Activated CD4-positive, alpha-beta T cell treated with anti-CD3 and anti-CD28 coated beads for 36 hours (primary cell): ENCODE measurements at regions not wholly inside any gene's neighbourhood (a gene's known extent, or its start where the extent isn't known, plus 50 kb on each side); places are given as distances from the start of the nearest gene placed in this dataset.

Source experiments
- ATAC-seq: fragments of 200-7000 bp; cut with Tn5 transposase; one replicate; pipeline ENCODE4 v1.10.0; 2021; ENCODE audit warnings: mild to moderate bottlenecking, moderate library complexity
- CTCF ChIA-PET: fragments of 350-600 bp; sonication (Branson Sonifier 250); formaldehyde crosslinking; loops from one replicate; lab custom pipeline; 2021; ENCODE audit warnings: antibody characterized with exemption; lab: Charles Lee
- POLR2A ChIA-PET: fragments of 350-600 bp; sonication (Branson Sonifier 250); formaldehyde crosslinking; loops from one replicate; lab custom pipeline; 2021; ENCODE audit warnings: antibody characterized with exemption, inconsistent platforms; lab: Charles Lee
- DNase-seq: peaks from one replicate; pipeline ENCODE4 v3.0.0-alpha.2; 2020
- H3K27ac Mint-ChIP-seq: one replicate; pipeline ENCODE4 v1.8.0; 2021; ENCODE audit warnings: mixed read lengths
- H3K27me3 Mint-ChIP-seq: one replicate; pipeline ENCODE4 v1.8.0; 2021; ENCODE audit warnings: mixed read lengths
- H3K36me3 Mint-ChIP-seq: one replicate; pipeline ENCODE4 v1.8.0; 2021; ENCODE audit warnings: low read depth, mixed read lengths
- H3K4me1 Mint-ChIP-seq: one replicate; pipeline ENCODE4 v1.8.0; 2021; ENCODE audit warnings: mixed read lengths
- H3K4me3 Mint-ChIP-seq: one replicate; pipeline ENCODE4 v1.8.0; 2021; ENCODE audit warnings: mild to moderate bottlenecking, moderate library complexity, mixed read lengths
- H3K9me3 Mint-ChIP-seq: one replicate; pipeline ENCODE4 v1.8.0; 2021; ENCODE audit warnings: low read depth, mixed read lengths
- intact Hi-C, 2 experiments: fragments of 100-400 bp; cut with DNase I in 1 of 2; cut with micrococcal nuclease in 1 of 2; formaldehyde crosslinking; loops; one replicate each; pipeline versions ENCODE4 v1.14.2 to v1.15.1; 2022 to 2024; cut with DNase I, micrococcal nuclease

DNA sequence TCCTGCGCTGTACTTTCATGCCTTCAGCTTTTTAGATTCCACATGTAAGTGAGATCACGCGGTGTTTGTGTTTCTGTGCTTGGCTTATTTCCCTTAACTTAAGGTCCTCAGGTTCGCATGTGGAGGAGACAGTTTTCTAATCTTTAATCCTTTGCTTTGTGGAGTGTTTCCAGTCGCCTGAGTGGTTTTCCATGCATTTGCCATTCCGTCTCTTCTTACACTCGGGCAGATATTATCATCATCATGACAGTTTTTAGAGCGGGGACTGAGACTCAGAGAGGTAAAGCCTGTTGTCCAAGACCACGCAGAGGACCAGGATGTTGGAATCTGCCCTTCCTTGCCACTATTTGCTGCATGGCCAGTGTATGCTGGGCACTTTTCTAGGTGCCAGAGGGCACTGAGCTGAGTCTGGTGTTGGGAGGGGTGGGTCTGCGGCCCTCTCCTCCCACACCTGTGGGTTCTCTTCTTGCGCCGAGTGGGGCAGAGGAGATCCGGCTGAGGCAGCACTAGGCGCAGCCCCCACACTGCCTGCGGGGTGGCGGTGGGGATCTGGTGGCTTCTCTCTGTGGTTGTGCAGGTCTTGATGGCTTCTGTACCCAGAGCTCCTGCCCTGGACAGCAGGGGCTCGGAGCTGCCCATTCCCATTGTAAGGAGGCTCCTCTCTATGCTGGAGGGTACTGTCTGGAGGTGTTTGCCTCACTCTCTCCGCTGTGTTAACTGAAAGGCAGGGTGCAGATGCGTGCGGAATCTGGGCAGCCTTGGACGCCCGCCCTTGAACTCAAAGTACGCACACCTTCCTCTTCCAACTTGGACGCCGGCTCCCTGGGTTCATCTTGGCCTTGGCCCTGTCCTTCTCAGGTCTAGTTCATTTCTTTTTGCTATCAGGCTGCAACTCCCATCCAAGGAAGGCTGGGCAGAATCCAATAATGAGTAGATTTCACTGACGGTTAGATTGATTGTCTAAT, 156.0 kb upstream of the RGMA start:
- ATAC-seq: no peak
- CTCF ChIA-PET: no interaction called here
- no peak overlapping the region for H3K27ac Mint-ChIP-seq
- intact Hi-C loops: no loop called here
- H3K9me3 Mint-ChIP-seq: no peaks in the 10 kb centered on the region
- no peak overlapping the region for H3K4me3 Mint-ChIP-seq
- no peaks in the 10 kb centered on the region for H3K36me3 Mint-ChIP-seq
- H3K27me3 Mint-ChIP-seq: peaks cover 5% of the 10 kb centered on the region
- POLR2A ChIA-PET: no interaction called here
- no peak for DNase-seq
- H3K4me1 Mint-ChIP-seq: peaks cover 5% of the 10 kb centered on the region

DNA sequence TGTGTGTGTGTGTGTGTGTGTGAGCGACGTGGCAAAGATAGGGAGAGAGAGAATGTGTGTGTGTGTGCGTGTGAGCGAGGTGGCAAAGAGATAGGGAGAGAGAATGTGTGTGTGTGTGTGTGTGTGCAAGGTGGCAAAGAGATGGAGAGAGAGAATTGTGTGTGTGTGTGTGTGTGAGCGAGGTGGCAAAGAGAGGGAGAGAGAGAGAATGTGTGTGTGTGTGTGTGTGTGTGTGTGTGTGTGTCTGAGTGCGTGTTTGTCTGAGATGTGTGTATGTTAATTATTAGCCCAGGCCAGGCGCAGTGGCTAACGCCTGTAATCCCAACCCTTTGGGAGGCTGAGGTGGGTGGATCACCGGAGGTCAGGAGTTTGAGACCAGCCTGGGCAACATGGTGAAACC, 154.6 kb upstream of the RGMA start:
- intact Hi-C loops: no loop called here
- Mint-ChIP-seq H3K36me3 (no peaks in the 10 kb centered on the region), H3K27ac (no peak overlapping the region), H3K9me3 (no peaks in the 10 kb centered on the region), H3K27me3 (peaks cover 5% of the 10 kb centered on the region), H3K4me3 (no peak overlapping the region), H3K4me1 (peaks cover 5% of the 10 kb centered on the region)
- ATAC-seq (no peak), DNase-seq (no peak)
- ChIA-PET CTCF (no interaction called here), POLR2A (no interaction called here)

DNA sequence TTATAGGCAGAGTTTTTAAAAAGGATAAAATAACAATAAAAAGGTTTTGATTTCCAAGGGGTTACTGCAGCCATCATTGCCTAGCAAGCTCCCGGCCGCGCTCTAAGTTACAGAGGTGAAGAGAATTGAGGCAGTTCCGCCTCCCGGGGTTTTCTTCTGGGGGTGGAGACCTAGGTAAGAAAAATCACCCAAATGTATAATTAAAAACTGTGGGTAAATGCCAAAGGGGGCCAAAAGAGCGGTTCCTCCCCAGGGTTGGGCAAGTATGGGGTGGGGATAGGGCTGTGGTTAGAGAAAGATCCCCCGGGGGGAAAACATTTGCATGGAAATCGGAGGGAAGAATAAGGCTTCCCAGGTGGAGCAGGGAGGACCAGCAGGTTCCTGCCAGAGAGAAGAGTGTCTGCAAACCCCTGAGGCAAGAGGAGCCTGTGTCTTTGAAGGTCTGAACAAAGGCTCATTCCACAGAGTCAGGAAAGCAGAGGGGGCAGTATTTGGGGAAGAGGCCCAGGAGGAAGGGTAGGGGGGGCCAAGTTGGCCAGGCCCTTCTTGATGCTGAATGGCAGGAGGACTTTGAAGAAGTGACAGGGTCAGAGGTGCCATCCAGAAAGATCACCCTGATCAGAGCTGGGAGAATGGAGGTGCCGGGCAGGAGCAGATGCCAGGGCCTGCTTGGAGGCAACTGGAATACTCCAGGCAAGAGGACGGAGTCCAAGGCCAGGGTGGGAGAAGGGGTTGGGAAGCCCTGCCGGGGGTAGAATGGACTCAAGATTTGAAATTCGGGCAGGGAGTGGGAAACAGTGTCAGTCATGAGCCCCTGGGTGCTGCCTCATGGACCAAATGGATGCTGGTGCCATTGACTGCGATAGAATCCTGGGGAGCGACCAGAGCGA, 152.9 kb upstream of the RGMA start:
- Mint-ChIP-seq H3K4me3 (no peak overlapping the region), H3K27ac (no peak overlapping the region), H3K4me1 (peaks cover under 1% of the 10 kb centered on the region), H3K27me3 (peaks cover under 1% of the 10 kb centered on the region), H3K36me3 (no peaks in the 10 kb centered on the region), H3K9me3 (no peaks in the 10 kb centered on the region)
- DNase-seq (no peak), ATAC-seq (no peak)
- intact Hi-C loops: no loop called here
- CTCF ChIA-PET: no interaction called here
- POLR2A ChIA-PET: no interaction called here

- CTCF ChIA-PET: no interaction called here
- no peak overlapping the region for H3K4me3 Mint-ChIP-seq
- peaks cover 9% of the 10 kb centered on the region for H3K4me1 Mint-ChIP-seq
- peaks cover 2% of the 10 kb centered on the region for H3K27me3 Mint-ChIP-seq
- H3K36me3 Mint-ChIP-seq: no peaks in the 10 kb centered on the region
- intact Hi-C loops: loop anchor here in 1 of 2 experiments (5.0 kb wide), 1 partner anchor 153 kb away; the partner anchor contains the start of gene RGMA
- ATAC-seq (no peak), DNase-seq (no peak)
- POLR2A ChIA-PET: no interaction called here
- H3K27ac Mint-ChIP-seq: no peak overlapping the region
- no peaks in the 10 kb centered on the region for H3K9me3 Mint-ChIP-seq
These were observed 151.0 kb upstream of the RGMA start for GRCh38 chr15:93239993-93240392.

GRCh38 chr15:93239591-93239990, 150.6 kb upstream of the RGMA start:
- no peak for ATAC-seq
- H3K4me3 Mint-ChIP-seq: no peak overlapping the region
- no peaks in the 10 kb centered on the region for H3K36me3 Mint-ChIP-seq
- ChIA-PET CTCF (no interaction called here), POLR2A (no interaction called here)
- H3K27ac Mint-ChIP-seq: no peak overlapping the region
- no peaks in the 10 kb centered on the region for H3K9me3 Mint-ChIP-seq
- intact Hi-C loops: loop anchor here in 1 of 2 experiments (5.0 kb wide), 1 partner anchor 152 kb away; the partner anchor contains the start of gene RGMA
- DNase-seq: no peak
- peaks cover 9% of the 10 kb centered on the region for H3K4me1 Mint-ChIP-seq
- peaks cover 2% of the 10 kb centered on the region for H3K27me3 Mint-ChIP-seq

DNA sequence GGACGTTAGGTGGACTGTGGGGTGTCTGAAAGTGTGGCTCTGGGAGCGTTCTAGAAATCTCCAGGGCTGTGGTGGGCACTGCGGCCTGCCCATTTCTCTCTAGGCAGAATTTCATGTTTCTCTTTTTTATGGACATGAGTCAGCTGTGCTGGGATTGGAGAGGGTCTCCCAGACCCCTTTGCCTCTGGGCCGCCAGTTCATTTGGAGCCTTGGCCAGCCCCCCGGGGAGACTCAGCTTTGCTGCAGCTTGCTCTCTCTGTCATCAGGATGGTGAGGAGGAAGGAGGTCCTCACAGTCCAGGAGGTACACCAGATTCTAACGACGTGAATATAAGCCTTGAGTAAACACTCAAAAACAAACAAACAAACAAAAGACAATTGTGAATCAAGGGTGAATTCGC, 149.6 kb upstream of the RGMA start:
- no peak for DNase-seq
- Mint-ChIP-seq H3K9me3 (no peaks in the 10 kb centered on the region), H3K4me1 (peaks cover 9% of the 10 kb centered on the region), H3K27me3 (peaks cover 4% of the 10 kb centered on the region), H3K4me3 (no peak overlapping the region), H3K27ac (no peak overlapping the region), H3K36me3 (no peaks in the 10 kb centered on the region)
- intact Hi-C loops: loop anchor here in 1 of 2 experiments (5.0 kb wide), 1 partner anchor 151 kb away; the partner anchor contains the start of gene RGMA
- ChIA-PET CTCF (no interaction called here), POLR2A (no interaction called here)
- ATAC-seq: no peak

DNA sequence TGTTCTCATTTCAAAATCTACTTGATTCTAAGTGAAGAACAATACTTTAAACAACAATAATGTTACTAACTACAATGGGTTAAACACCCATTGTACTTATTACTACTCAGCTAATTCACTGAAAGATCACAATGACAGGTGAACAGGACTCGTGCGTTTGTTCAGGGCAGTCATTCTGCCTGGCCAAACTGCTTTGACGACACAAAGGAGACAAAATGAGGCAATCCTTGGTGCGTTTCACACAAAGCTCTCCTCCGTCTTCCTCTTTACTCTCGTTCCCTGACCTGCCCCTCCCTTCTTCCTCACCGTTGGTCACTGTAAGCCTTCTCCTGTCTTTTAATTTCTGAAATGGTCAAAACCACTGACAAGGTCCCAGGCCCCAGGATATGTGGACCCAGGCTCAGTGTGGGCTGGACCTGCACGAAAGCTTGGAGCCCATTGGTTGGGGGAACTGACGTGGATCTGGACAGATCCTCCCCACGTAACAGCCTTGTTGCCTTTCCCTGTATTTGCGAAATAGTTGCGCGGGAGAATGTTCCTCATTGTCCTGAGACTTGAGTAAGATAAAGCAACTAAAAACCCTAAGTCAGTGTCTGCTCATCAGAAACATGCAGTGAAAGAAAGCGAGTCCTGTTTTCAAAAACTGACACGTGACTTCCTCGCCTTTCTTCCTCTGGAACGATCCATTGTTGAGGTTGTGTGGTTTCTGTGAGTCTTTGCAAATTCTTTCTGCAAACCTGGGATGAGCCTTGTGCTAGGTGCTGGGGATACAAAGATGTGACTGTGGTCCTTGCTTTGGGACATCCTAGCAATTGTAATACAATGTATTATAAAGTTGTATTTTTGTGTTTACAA, 147.1 kb upstream of the RGMA start:
- ChIA-PET POLR2A (interaction anchor here (0.7 kb wide), 1 partner anchor 428 kb away, joined by 3 read pairs; no protein-coding TSS in a partner anchor), CTCF (interaction anchor here (1.3 kb wide), 1 partner anchor 148 kb away, joined by 5 read pairs; no protein-coding TSS in a partner anchor)
- Mint-ChIP-seq H3K36me3 (no peaks in the 10 kb centered on the region), H3K27ac (peak overlapping the region; percentile 87), H3K27me3 (peaks cover 4% of the 10 kb centered on the region), H3K9me3 (no peaks in the 10 kb centered on the region), H3K4me1 (peaks cover 19% of the 10 kb centered on the region), H3K4me3 (peak overlapping the region; percentile 56)
- DNase-seq: peak; percentile 34
- ATAC-seq: peak; percentile 74
- intact Hi-C loops: loop anchor here in 1 of 2 experiments (5.0 kb wide), 1 partner anchor 149 kb away; the partner anchor contains the start of gene RGMA

DNA sequence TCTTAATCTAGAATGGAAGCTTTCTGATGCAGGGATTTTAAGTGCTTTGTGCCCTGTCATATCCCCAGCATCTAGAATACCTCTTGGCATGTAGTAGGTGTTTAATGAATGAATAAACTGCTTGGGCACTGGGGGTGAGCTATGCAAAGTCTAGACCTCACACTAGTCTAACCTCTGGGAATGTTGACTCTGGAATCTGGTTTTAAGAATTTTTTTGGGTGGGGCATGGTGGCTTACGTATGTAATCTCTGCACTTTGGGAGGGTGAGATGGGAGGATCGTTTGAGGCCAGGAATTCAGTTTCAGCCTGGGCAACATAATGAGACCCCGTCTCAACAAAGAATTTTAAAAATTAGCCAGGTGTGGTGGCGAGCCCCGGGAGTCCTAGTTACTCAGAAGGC, 146.3 kb upstream of the RGMA start:
- H3K36me3 Mint-ChIP-seq: no peaks in the 10 kb centered on the region

DNA sequence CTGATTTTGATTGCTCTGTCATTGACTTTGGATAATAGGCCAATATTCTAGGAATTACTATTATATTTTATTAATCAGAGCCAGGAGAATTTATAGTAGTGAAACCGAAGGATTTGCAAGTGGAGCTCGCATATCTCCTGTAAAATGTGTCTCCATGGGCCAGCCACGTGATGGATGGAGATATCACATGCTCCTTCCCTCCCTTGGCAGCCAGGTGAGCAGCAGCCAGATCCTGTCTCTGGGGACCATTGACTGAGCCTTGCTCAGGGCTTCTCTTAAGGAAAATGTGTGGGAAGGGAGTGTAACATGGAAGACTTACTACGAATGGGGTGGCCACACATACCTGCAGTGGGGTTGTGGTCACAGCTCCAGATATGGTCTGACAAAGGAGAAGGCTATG, 144.7 kb upstream of the RGMA start:
- ChIA-PET CTCF (no interaction called here), POLR2A (no interaction called here)
- H3K27me3 Mint-ChIP-seq: peaks cover 11% of the 10 kb centered on the region
- peaks cover 19% of the 10 kb centered on the region for H3K4me1 Mint-ChIP-seq
- H3K4me3 Mint-ChIP-seq: no peak overlapping the region
- H3K9me3 Mint-ChIP-seq: no peaks in the 10 kb centered on the region
- no peak overlapping the region for H3K27ac Mint-ChIP-seq
- intact Hi-C loops: no loop called here
- no peaks in the 10 kb centered on the region for H3K36me3 Mint-ChIP-seq
- no peak for DNase-seq
- ATAC-seq: no peak

More for the DNA sequence above, 146.3 kb upstream of the RGMA start:
- CTCF ChIA-PET: interaction anchor here (1.3 kb wide), 1 partner anchor 148 kb away, joined by 5 read pairs; no protein-coding TSS in a partner anchor
- Mint-ChIP-seq H3K9me3 (no peaks in the 10 kb centered on the region), H3K27ac (no peak overlapping the region), H3K4me1 (peaks cover 19% of the 10 kb centered on the region), H3K27me3 (peaks cover 10% of the 10 kb centered on the region), H3K4me3 (no peak overlapping the region)
- POLR2A ChIA-PET: no interaction called here
- no peak for DNase-seq
- intact Hi-C loops: loop anchor here in 1 of 2 experiments (5.0 kb wide), 1 partner anchor 148 kb away; the partner anchor contains the start of gene RGMA
- no peak for ATAC-seq

GRCh38 chr15:93232845-93233244, 143.8 kb upstream of the RGMA start:
- peaks cover 19% of the 10 kb centered on the region for H3K4me1 Mint-ChIP-seq
- intact Hi-C loops: no loop called here

More at GRCh38 chr15:93232845-93233244, 143.8 kb upstream of the RGMA start:
- POLR2A ChIA-PET: no interaction called here
- ATAC-seq (no peak), DNase-seq (no peak)
- no peak overlapping the region for H3K27ac Mint-ChIP-seq
- no peak overlapping the region for H3K4me3 Mint-ChIP-seq
- no peaks in the 10 kb centered on the region for H3K9me3 Mint-ChIP-seq
- peaks cover 11% of the 10 kb centered on the region for H3K27me3 Mint-ChIP-seq
- CTCF ChIA-PET: interaction anchor here (0.6 kb wide), 1 partner anchor 420 kb away, joined by 3 read pairs; no protein-coding TSS in a partner anchor
- H3K36me3 Mint-ChIP-seq: no peaks in the 10 kb centered on the region
